GM19395 (cell line): ENCODE measurements at regions not wholly inside any gene's neighbourhood (a gene's known extent, or its start where the extent isn't known, plus 50 kb on each side); places are given as distances from the start of the nearest gene placed in this dataset.

Source experiments
- ATAC-seq: cut with Tn5 transposase; IDR thresholded peaks from one replicate; pipeline ENCODE4 v1.9.1; 2021; ENCODE audit warnings: mild to moderate bottlenecking, moderate library complexity; ENCODE audit not compliant: unreplicated experiment

- ATAC-seq = no peak
Measured at GRCh38 chr11:104661901-104662300, 236.4 kb downstream of the CASP12 start.

- ATAC-seq = no peak
Measured at GRCh38 chr11:104661471-104661870, 236.8 kb downstream of the CASP12 start.

GRCh38 chr11:104658177-104658576 lies 240.1 kb downstream of the CASP12 start:
- no peak for ATAC-seq

GRCh38 chr11:104657083-104657482 lies 241.2 kb downstream of the CASP12 start:
- no peak for ATAC-seq

- ATAC-seq = no peak
Measured at GRCh38 chr11:104655066-104655465, 243.2 kb downstream of the CASP12 start.

GRCh38 chr11:104654181-104654813 lies 244.0 kb downstream of the CASP12 start:
- ATAC-seq = no peak

GRCh38 chr11:104653407-104653806 lies 244.9 kb downstream of the CASP12 start:
- no peak for ATAC-seq

GRCh38 chr11:104652996-104653395 lies 245.3 kb downstream of the CASP12 start:
- ATAC-seq = no peak

GRCh38 chr11:104650234-104650633 lies 248.0 kb downstream of the CASP12 start:
- ATAC-seq = no peak

- no peak for ATAC-seq
Measured at GRCh38 chr11:104649002-104649401, 249.3 kb downstream of the CASP12 start.

- ATAC-seq = no peak
Measured at GRCh38 chr11:104645261-104646222, 252.7 kb downstream of the CASP12 start.

- no peak for ATAC-seq
Measured at GRCh38 chr11:104637662-104638170, 260.5 kb downstream of the CASP12 start.

GRCh38 chr11:104633226-104633625 lies 265.0 kb downstream of the CASP12 start:
- ATAC-seq = no peak

GRCh38 chr11:104630352-104630751 lies 267.9 kb downstream of the CASP12 start:
- no peak for ATAC-seq

GRCh38 chr11:104625246-104625645 lies 273.0 kb downstream of the CASP12 start:
- ATAC-seq = no peak

GRCh38 chr11:104624021-104624420 lies 274.2 kb downstream of the CASP12 start:
- no peak for ATAC-seq

- no peak for ATAC-seq
Measured at GRCh38 chr11:104623518-104623917, 274.7 kb downstream of the CASP12 start.

GRCh38 chr11:104620991-104621390 lies 277.3 kb downstream of the CASP12 start:
- no peak for ATAC-seq

- no peak for ATAC-seq
Measured at GRCh38 chr11:104619751-104620150, 278.5 kb downstream of the CASP12 start.

GRCh38 chr11:104618954-104619353 lies 279.3 kb downstream of the CASP12 start:
- no peak for ATAC-seq

- ATAC-seq = no peak
Measured at GRCh38 chr11:104614961-104615360, 283.3 kb downstream of the CASP12 start.

- no peak for ATAC-seq
Measured at GRCh38 chr11:104614117-104614680, 284.1 kb downstream of the CASP12 start.
